Ishikawa (cell line): ENCODE measurements at regions not wholly inside any gene's neighbourhood (a gene's known extent, or its start where the extent isn't known, plus 50 kb on each side); places are given as distances from the start of the nearest gene placed in this dataset.

Source experiments
- CREB1 ChIP-seq: IDR thresholded peaks from 2 replicates; pipeline ENCODE4 v1.6.1; 2012; ENCODE audit warnings: low read depth
- EGR1 ChIP-seq: IDR thresholded peaks from 2 replicates; pipeline ENCODE4 v1.6.1; 2012
- EP300 ChIP-seq: IDR thresholded peaks from 2 replicates; pipeline ENCODE4 v1.6.1; 2012; ENCODE audit warnings: borderline replicate concordance
- FOXM1 ChIP-seq: IDR thresholded peaks from 2 replicates; pipeline ENCODE4 v1.6.1; 2012; ENCODE audit warnings: low read depth, borderline replicate concordance
- NFIC ChIP-seq: IDR thresholded peaks from 2 replicates; pipeline ENCODE4 v1.6.1; 2012
- TAF1 ChIP-seq: IDR thresholded peaks from 2 replicates; pipeline ENCODE4 v1.6.1; 2012; ENCODE audit warnings: low read depth, mild to moderate bottlenecking
- YY1 ChIP-seq: IDR thresholded peaks from 2 replicates; pipeline ENCODE4 v1.6.1; 2012; ENCODE audit warnings: low read depth
- TF ChIP-seq, protein P1 (sequence below): IDR thresholded peaks from 2 replicates; pipeline ENCODE4 v1.6.1; 2012; ENCODE audit warnings: low read depth, mild to moderate bottlenecking
- TF ChIP-seq, protein P2 (sequence below): IDR thresholded peaks from 2 replicates; pipeline ENCODE4 v1.6.1; 2012

DNA sequence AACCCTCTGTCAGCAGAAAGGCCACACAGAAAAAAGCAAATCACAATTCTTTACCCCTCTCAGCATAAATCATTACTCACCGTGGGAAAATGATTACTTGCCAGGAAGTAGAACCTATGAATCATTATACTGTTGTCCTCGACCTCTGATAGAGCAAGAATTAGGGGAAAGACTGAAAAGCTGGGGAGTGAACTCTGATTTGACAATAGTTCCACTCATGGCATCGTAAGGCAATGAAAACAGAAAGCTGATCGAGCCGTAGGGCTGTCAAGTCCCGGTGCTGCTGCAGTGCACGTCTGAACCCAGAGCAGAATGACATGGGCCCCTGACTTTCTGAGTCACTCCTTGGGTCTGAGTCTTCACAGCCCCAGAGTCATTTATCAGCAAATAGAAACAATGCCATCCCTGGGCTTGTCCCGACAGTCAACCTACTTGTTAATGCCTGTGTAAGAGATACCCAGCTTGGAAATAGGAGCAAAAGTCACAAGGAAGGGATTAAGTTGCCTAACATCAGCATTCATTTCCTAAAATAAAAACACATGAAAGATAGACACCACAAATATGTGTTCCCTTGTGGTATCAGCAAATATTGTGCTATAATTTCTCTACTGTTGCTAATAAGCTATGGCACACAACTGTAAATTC lies 224.8 kb upstream of the MARCKS start:
- TF ChIP-seq FOXM1 (no peak), YY1 (no peak), EP300 (no peak), TAF1 (no peak), EGR1 (no peak), NFIC (no peak), CREB1 (no peak)
- TF ChIP-seq, protein P1, sequence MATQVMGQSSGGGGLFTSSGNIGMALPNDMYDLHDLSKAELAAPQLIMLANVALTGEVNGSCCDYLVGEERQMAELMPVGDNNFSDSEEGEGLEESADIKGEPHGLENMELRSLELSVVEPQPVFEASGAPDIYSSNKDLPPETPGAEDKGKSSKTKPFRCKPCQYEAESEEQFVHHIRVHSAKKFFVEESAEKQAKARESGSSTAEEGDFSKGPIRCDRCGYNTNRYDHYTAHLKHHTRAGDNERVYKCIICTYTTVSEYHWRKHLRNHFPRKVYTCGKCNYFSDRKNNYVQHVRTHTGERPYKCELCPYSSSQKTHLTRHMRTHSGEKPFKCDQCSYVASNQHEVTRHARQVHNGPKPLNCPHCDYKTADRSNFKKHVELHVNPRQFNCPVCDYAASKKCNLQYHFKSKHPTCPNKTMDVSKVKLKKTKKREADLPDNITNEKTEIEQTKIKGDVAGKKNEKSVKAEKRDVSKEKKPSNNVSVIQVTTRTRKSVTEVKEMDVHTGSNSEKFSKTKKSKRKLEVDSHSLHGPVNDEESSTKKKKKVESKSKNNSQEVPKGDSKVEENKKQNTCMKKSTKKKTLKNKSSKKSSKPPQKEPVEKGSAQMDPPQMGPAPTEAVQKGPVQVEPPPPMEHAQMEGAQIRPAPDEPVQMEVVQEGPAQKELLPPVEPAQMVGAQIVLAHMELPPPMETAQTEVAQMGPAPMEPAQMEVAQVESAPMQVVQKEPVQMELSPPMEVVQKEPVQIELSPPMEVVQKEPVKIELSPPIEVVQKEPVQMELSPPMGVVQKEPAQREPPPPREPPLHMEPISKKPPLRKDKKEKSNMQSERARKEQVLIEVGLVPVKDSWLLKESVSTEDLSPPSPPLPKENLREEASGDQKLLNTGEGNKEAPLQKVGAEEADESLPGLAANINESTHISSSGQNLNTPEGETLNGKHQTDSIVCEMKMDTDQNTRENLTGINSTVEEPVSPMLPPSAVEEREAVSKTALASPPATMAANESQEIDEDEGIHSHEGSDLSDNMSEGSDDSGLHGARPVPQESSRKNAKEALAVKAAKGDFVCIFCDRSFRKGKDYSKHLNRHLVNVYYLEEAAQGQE, result no peak
- TF ChIP-seq, protein P2, sequence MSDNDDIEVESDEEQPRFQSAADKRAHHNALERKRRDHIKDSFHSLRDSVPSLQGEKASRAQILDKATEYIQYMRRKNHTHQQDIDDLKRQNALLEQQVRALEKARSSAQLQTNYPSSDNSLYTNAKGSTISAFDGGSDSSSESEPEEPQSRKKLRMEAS, result no peak
